Body of pancreas (tissue), 4 donors: ENCODE measurements at regions not wholly inside any gene's neighbourhood (a gene's known extent, or its start where the extent isn't known, plus 50 kb on each side); places are given as distances from the start of the nearest gene placed in this dataset.

Experiments used
- ATAC-seq: fragments of 150-250 bp; one replicate; pipeline ENCODE4 v1.9.1; 2016
- DNase-seq, 4 donors: peaks; one replicate each; pipeline ENCODE4 v3.0.0-alpha.2; 2019
- H3K27ac ChIP-seq, 4 donors: fragments of 200-600 bp; sonication (generic); 1 replicate in 3 of 4; 2 replicates in 1 of 4; pipeline versions ENCODE4 v1.5.1 to v1.6.1; 2016 to 2019; ENCODE audit warnings: mild to moderate bottlenecking in 1 of 4, mixed read lengths in 1 of 4, moderate library complexity in 1 of 4
- H3K27me3 ChIP-seq, 2 donors: fragments of 200-600 bp; sonication (generic); one replicate each; pipeline ENCODE4 v1.6.0; 2016; ENCODE audit warnings: mild to moderate bottlenecking in 1 of 2
- H3K36me3 ChIP-seq, 2 donors: fragments of 200-600 bp; sonication (generic); replicated peaks in 1 of 2; 2 replicates each; pipeline ENCODE4 v1.5.1; 2016; ENCODE audit warnings: low read depth in 2 of 2; ENCODE audit not compliant: insufficient read depth in 1 of 2
- H3K4me1 ChIP-seq: fragments of 200-600 bp; sonication (generic); one replicate; pipeline ENCODE4 v1.6.0; 2016
- H3K4me3 ChIP-seq, 2 donors: fragments of 200-600 bp; sonication (generic); 1 replicate in 1 of 2; 2 replicates in 1 of 2; pipeline ENCODE4 v1.5.1; 2016 to 2019
- H3K9me3 ChIP-seq, 3 donors: fragments of 200-600 bp; sonication (generic); 1 replicate in 2 of 3; 2 replicates in 1 of 3; pipeline ENCODE4 v1.5.1; 2016
- CTCF ChIP-seq, 7 experiments: fragments of 450-650 bp in 4 of 7; fragments of 200-600 bp in 3 of 7; sonication (generic) in 3 of 7; IDR thresholded peaks; one replicate each; pipeline ENCODE4 v1.5.1; 2016 to 2019; ENCODE audit warnings: antibody characterized with exemption in 7 of 7
- POLR2A ChIP-seq, 3 donors: fragments of 450-650 bp; IDR thresholded peaks; one replicate each; pipeline ENCODE4 v1.6.1; 2016; ENCODE audit warnings: antibody characterized with exemption in 3 of 3, mild to moderate bottlenecking in 2 of 3
- whole genome bisulfite sequencing, 2 donors: methylation state at CpG; one replicate each; pipeline ENCODE4 v1.1.5; 2017; 5-methylcytosine and 5-hydroxymethylcytosine counted together
- intact Hi-C: fragments of 100-400 bp; cut with DNase I; formaldehyde crosslinking; loops from one replicate; pipeline ENCODE4 v1.15.1; 2023

GRCh38 chr1:147080671-147081394, 91.4 kb downstream of the PRKAB2 start:
- H3K27me3 ChIP-seq = peaks cover 0 to 41% of the 10 kb centered on the region in 2 donors
- no peak for TF ChIP-seq POLR2A (IDR thresholded peaks at IDR 0.05)
- TF ChIP-seq CTCF (IDR thresholded peaks at IDR 0.05) = no peak
- H3K4me3 ChIP-seq = no peak overlapping the region
- no peaks in the 10 kb centered on the region for H3K36me3 ChIP-seq
- intact Hi-C loops = no loop called here
- 15 to 19% methylated on average over 25 to 26 of the region's 28 CpGs for WGBS, 2 donors
- DNase-seq = no peak
- H3K27ac ChIP-seq = no peak overlapping the region
- no peaks in the 10 kb centered on the region for H3K9me3 ChIP-seq
- ATAC-seq = no peak
- H3K4me1 ChIP-seq = peaks cover 39% of the 10 kb centered on the region

GRCh38 chr1:147080006-147080661, 92.1 kb downstream of the PRKAB2 start:
- no peak for ATAC-seq

GRCh38 chr1:147079400-147080005, 92.8 kb downstream of the PRKAB2 start:
- intact Hi-C loops = no loop called here
- Histone ChIP-seq H3K9me3 (no peaks in the 10 kb centered on the region), H3K27ac (no peak overlapping the region), H3K27me3 (peaks cover 0 to 41% of the 10 kb centered on the region in 2 donors), H3K36me3 (no peaks in the 10 kb centered on the region), H3K4me3 (peak overlapping the region in 1 of 2 donors; percentile 14), H3K4me1 (peaks cover 35% of the 10 kb centered on the region)
- DNase-seq (no peak), ATAC-seq (no peak)
- TF ChIP-seq CTCF (IDR thresholded peaks at IDR 0.05) (no peak), POLR2A (IDR thresholded peaks at IDR 0.05) (no peak)
- 4 to 9% methylated on average over 22 to 44 of the region's 45 CpGs for WGBS, 2 donors

More at GRCh38 chr1:147080006-147080661, 92.1 kb downstream of the PRKAB2 start:
- intact Hi-C loops = no loop called here
- Histone ChIP-seq H3K27ac (no peak overlapping the region), H3K4me3 (peak overlapping the region in 1 of 2 donors; percentile 14), H3K4me1 (peaks cover 39% of the 10 kb centered on the region), H3K27me3 (peaks cover 0 to 41% of the 10 kb centered on the region in 2 donors), H3K9me3 (no peaks in the 10 kb centered on the region), H3K36me3 (no peaks in the 10 kb centered on the region)
- peak in 2 of 4 donors; percentile 17 to 32 for DNase-seq
- WGBS, 2 donors = 5 to 15% methylated on average over 9 to 34 of the region's 35 CpGs
- TF ChIP-seq POLR2A (IDR thresholded peaks at IDR 0.05) = no peak
- TF ChIP-seq CTCF (IDR thresholded peaks at IDR 0.05) = no peak

DNA sequence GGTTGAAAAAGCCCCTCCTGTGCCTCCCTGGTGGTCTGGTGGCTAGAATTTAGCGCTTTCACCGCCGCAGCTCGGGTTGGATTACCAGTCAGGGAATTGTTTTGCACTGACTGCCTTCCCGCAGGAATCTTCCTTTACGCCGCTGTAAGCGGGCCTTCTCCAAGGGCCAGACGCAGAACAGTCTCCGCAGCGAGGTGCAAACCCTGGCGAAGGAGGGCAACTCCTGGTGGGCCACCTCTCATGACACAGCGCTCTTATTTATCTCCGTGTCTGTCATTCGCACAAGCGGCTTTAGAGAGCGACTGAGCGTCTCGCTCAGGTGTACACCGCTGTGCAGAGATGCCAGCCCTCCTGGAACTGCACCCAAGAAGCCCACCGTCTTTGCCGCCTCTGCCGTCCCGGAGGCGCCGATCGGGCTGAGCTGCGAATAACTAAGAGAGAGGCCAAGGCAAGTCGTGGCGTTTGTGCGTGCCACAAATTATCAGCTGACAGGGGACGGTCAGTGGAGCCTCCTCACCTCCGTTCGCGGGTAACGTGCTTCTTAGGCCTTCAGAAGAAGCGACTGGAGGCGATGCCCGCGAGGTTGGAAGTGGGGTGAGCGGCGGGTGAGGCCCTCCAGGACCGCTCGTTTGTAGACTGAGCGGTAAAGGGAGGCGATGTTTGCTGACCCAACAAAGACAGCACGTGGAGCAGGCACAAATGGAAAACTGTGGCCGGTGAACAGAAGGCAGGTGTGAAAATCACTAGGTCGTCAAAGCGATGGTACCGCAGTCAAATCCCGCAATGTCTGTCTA, 93.5 kb downstream of the PRKAB2 start:
- intact Hi-C loops = no loop called here
- peaks cover 30% of the 10 kb centered on the region for H3K4me1 ChIP-seq
- ATAC-seq (no peak), DNase-seq (no peak)
- peaks cover 0 to 37% of the 10 kb centered on the region in 2 donors for H3K27me3 ChIP-seq
- TF ChIP-seq CTCF (IDR thresholded peaks at IDR 0.05) = no peak
- TF ChIP-seq POLR2A (IDR thresholded peaks at IDR 0.05) = no peak
- no peak overlapping the region for H3K4me3 ChIP-seq
- WGBS, 2 donors = 12% methylated on average over 39 to 52 of the region's 52 CpGs
- no peaks in the 10 kb centered on the region for H3K36me3 ChIP-seq
- H3K9me3 ChIP-seq = no peaks in the 10 kb centered on the region
- no peak overlapping the region for H3K27ac ChIP-seq
